T-helper 2 cell treated with Interferon-gamma antibody and Interleukin-4, amounts not matched to agents 5 μg/mL and 100 μg/mL, for 36 hours (primary cell): ENCODE measurements at regions not wholly inside any gene's neighbourhood (a gene's known extent, or its start where the extent isn't known, plus 50 kb on each side); places are given as distances from the start of the nearest gene placed in this dataset.

Experiments
- DNase-seq: peaks from one replicate; pipeline ENCODE4 v3.0.0; 2021; ENCODE audit warnings: low spot score
- H3K27ac Mint-ChIP-seq: one replicate; pipeline ENCODE4 v1.8.0; 2021; ENCODE audit warnings: mild to moderate bottlenecking, mixed read lengths
- H3K27me3 Mint-ChIP-seq: one replicate; pipeline ENCODE4 v1.8.0; 2021; ENCODE audit warnings: low read depth, mixed read lengths
- H3K36me3 Mint-ChIP-seq: one replicate; pipeline ENCODE4 v1.8.0; 2021; ENCODE audit warnings: low read depth, mixed read lengths
- H3K4me1 Mint-ChIP-seq: one replicate; pipeline ENCODE4 v1.8.0; 2021; ENCODE audit warnings: low read depth, mixed read lengths
- H3K4me3 Mint-ChIP-seq: one replicate; pipeline ENCODE4 v1.8.0; 2022; ENCODE audit warnings: mild to moderate bottlenecking, moderate library complexity, mixed read lengths
- H3K9me3 Mint-ChIP-seq: one replicate; pipeline ENCODE4 v1.8.0; 2021; ENCODE audit warnings: mixed read lengths

DNA sequence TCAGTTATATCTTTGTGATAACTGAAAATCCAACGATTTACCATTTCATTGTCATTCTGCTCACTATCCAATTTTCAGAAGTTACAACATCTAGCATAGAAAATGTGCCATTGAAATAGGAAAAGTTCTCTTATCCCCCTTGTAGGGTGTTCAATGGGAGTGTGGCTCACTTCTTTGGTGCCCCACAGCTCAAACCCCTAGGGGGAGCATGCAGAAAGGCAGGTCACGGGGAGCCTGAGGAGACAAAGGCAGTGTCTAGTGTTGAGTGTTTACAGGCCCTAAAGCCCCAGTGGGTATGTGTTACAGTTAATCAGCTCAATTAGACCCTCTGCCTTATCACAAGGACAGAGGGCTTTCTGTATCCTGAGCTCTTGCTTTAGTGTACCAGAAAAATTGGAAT lies 243.4 kb upstream of the GRID2 start:
- Mint-ChIP-seq H3K4me3 (no peak overlapping the region), H3K27ac (no peak overlapping the region), H3K4me1 (no peaks in the 10 kb centered on the region), H3K27me3 (no peaks in the 10 kb centered on the region), H3K9me3 (peaks cover 11% of the 10 kb centered on the region), H3K36me3 (no peaks in the 10 kb centered on the region)
- DNase-seq, result no peak

DNA sequence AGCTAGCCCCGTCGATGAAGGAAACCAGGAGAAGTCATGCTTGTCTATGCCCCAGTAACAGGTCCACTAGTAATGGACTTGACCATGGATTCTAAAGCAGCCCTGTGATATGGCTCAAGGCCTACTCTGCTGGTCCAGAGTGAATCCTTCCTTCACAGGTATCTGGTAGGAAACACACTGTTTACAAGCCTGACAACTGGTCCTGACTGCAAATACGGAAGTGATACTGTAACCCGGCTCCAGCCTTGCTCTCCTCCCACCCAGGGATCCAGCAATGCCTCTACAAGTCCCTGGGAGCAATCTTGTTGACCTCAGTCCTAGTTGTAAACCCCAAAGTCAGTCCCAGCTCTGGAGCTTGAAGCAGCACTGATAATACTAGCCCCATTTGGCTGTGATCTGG lies 239.2 kb upstream of the GRID2 start:
- H3K4me3 Mint-ChIP-seq, result no peak overlapping the region
- no peak overlapping the region for H3K27ac Mint-ChIP-seq
- no peaks in the 10 kb centered on the region for H3K36me3 Mint-ChIP-seq
- no peak for DNase-seq
- H3K27me3 Mint-ChIP-seq, result no peaks in the 10 kb centered on the region
- H3K9me3 Mint-ChIP-seq, result peaks cover 22% of the 10 kb centered on the region
- H3K4me1 Mint-ChIP-seq, result no peaks in the 10 kb centered on the region

DNA sequence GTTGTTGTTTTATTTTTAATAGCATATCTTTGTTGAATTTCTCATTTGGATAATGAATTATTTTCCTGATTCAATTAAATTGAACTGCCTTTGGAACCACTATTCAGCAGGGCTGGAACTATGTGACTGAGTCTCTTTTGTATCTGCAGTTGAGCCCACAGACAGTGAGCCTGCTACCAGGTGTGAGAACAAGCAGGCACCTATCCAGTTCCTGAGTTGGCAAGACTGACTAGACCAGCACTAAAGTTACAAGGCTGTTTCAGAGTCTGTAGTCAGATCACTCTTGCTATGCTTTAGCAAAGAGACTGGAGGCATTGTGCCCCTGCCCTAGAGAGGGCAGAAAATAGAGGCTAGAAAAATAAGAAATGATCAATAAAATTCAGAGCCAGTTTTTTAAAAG lies 237.3 kb upstream of the GRID2 start:
- H3K27ac Mint-ChIP-seq, result no peak overlapping the region
- H3K4me1 Mint-ChIP-seq, result no peaks in the 10 kb centered on the region
- no peak for DNase-seq
- H3K9me3 Mint-ChIP-seq, result peaks cover 29% of the 10 kb centered on the region
- no peaks in the 10 kb centered on the region for H3K27me3 Mint-ChIP-seq
- no peak overlapping the region for H3K4me3 Mint-ChIP-seq
- H3K36me3 Mint-ChIP-seq, result no peaks in the 10 kb centered on the region

DNA sequence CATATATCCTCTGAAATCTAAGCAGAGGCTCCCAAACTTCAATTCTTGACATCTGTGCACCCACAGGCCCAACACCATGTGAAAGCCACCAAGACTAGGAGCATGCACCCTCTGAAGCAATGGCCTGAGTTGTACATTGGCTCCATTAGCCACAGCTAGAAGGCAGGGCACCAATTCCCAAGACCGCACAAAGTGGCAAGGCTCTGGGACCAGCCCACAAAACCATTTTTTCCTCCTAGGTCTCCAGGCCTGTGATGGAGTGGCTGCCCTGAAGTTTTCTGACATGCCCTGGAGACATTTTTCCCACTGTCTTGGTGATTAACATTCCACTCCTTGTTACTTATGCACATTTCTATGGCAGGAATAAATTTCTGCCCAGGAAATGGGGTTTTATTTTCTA lies 232.2 kb upstream of the GRID2 start:
- no peak for DNase-seq
- H3K27me3 Mint-ChIP-seq, result no peaks in the 10 kb centered on the region
- H3K27ac Mint-ChIP-seq, result no peak overlapping the region
- H3K9me3 Mint-ChIP-seq, result peaks cover 38% of the 10 kb centered on the region
- H3K4me3 Mint-ChIP-seq, result no peak overlapping the region
- H3K4me1 Mint-ChIP-seq, result no peaks in the 10 kb centered on the region
- no peaks in the 10 kb centered on the region for H3K36me3 Mint-ChIP-seq

DNA sequence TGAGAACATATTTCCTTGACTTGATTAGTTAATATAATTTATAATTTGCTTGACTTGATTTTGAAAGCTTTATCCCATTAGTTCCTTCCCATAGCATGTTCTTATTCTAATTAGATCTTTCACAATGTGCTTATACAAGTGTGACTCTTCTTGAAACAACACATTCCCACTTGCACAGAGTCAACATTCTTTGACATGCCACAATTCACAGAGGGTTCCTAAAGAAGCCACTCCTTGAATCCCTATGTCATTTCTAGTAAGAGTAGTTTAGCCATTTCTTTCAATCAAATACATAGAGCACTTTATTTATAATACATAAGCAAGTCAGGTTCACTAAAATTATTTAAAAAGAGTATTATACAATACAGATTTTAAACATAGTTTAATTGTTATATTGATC lies 228.9 kb upstream of the GRID2 start:
- H3K9me3 Mint-ChIP-seq, result peaks cover 31% of the 10 kb centered on the region

DNA sequence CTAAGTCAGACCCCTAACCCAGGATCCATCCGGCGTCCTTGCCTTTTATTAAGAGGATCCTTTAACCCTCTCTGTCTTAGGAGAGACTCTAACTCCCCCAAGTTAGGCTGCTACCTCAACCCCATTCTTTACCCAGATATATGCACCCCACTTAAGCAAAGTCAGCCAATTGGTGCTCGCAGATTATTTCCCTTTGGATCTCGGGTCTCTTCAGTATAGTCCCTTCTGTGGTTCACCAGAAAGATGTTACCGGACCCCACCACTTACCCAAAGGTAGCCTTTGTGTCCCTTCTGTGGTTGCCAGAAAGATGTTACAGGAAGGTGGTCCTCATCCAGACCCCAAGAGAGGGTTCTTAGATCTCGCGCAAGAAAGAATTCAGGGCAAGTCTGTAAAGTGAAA lies 212.9 kb upstream of the GRID2 start:
- H3K27ac Mint-ChIP-seq, result no peak overlapping the region
- H3K27me3 Mint-ChIP-seq, result no peaks in the 10 kb centered on the region
- no peaks in the 10 kb centered on the region for H3K4me1 Mint-ChIP-seq
- peaks cover 18% of the 10 kb centered on the region for H3K9me3 Mint-ChIP-seq
- no peaks in the 10 kb centered on the region for H3K36me3 Mint-ChIP-seq
- no peak for DNase-seq
- no peak overlapping the region for H3K4me3 Mint-ChIP-seq

More for the DNA sequence above, 228.9 kb upstream of the GRID2 start:
- no peaks in the 10 kb centered on the region for H3K4me1 Mint-ChIP-seq
- H3K36me3 Mint-ChIP-seq, result no peaks in the 10 kb centered on the region
- H3K27ac Mint-ChIP-seq, result no peak overlapping the region
- DNase-seq, result no peak
- no peaks in the 10 kb centered on the region for H3K27me3 Mint-ChIP-seq
- no peak overlapping the region for H3K4me3 Mint-ChIP-seq

DNA sequence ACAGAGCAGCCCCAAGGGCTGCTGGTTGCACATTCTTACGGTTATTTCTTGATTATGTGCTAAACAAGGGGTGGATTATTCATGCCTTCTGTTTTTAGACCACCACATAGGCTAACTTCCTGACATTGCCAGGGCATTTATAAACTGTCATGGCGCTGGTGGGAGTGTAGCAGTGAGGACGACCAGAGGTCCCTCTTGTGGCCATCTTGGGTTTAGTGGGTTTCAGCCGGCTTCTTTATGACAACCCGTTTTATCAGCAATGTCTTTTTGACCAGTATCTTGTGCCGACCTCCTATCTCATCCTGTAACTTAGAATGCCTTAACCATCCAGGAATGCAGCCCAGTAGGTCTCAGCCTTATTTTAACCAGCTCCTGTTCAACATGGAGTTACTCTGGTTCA lies 212.4 kb upstream of the GRID2 start:
- Mint-ChIP-seq H3K27ac (no peak overlapping the region), H3K9me3 (peaks cover 18% of the 10 kb centered on the region), H3K27me3 (no peaks in the 10 kb centered on the region), H3K4me1 (no peaks in the 10 kb centered on the region), H3K4me3 (no peak overlapping the region), H3K36me3 (no peaks in the 10 kb centered on the region)
- no peak for DNase-seq

DNA sequence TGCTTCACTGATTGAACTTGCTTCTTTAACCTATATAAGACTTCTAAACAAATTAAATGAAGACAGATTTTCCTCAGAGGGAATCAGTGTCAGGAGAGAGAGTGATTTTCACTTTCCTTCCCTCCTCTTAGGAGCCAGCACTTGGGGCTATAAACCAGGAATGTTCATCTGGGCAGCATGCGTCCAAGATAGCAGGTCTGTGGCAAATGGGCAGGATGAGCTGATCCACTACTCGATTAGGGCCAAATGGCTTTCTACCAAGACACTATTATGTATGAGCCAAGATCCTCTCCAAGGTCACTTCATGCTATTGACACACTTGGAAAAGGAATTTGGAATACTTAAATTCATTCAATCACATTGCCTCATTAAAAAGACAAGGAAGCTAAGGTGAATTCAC lies 203.9 kb upstream of the GRID2 start:
- no peak for DNase-seq
- H3K36me3 Mint-ChIP-seq, result no peaks in the 10 kb centered on the region
- peaks cover 14% of the 10 kb centered on the region for H3K9me3 Mint-ChIP-seq
- H3K4me1 Mint-ChIP-seq, result no peaks in the 10 kb centered on the region
- no peaks in the 10 kb centered on the region for H3K27me3 Mint-ChIP-seq
- no peak overlapping the region for H3K27ac Mint-ChIP-seq
- H3K4me3 Mint-ChIP-seq, result no peak overlapping the region

DNA sequence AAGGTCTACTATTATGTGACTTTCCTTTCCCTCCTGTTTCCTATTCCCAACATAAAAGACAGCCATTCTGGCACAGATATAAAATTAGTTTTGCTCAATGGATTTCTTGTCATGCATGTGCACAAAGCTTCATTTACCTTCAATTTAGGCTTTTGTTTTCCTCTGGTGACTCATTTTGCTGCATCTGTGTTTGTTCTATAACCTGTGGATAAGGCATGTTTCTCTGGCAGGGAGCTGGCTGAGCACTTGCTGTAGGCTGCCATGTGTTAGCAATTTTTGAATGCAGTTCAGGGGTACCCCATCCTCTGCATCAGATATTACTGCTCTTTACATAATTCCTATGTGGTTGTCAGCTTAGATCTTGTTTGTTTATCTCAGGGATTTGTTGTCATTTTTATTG lies 202.8 kb upstream of the GRID2 start:
- H3K36me3 Mint-ChIP-seq, result no peaks in the 10 kb centered on the region
- peaks cover 14% of the 10 kb centered on the region for H3K9me3 Mint-ChIP-seq
- no peak for DNase-seq
- H3K27ac Mint-ChIP-seq, result no peak overlapping the region
- no peaks in the 10 kb centered on the region for H3K4me1 Mint-ChIP-seq
- no peaks in the 10 kb centered on the region for H3K27me3 Mint-ChIP-seq
- H3K4me3 Mint-ChIP-seq, result no peak overlapping the region

DNA sequence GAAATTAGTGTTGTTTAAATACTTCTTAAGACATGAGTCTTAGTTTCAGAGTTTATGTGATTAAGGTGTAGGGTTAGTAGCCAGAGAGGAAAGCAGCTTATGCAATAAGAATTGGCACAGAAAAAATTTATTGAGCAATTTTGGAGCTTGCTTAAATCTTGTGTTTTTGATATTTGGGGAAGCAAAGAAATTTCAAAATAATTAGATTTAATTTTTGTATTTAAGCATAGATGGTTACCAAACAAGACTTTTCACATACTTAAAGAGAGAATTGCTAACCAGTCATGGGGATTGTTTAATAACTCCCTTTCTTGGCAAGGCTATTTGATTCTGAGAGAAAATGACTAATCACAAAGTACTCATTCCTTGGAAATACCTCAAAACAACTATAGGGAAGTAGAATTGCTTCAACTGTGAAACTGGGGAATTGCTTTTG lies 202.0 kb upstream of the GRID2 start:
- Mint-ChIP-seq H3K27me3 (no peaks in the 10 kb centered on the region), H3K9me3 (peaks cover 15% of the 10 kb centered on the region), H3K4me3 (no peak overlapping the region), H3K36me3 (no peaks in the 10 kb centered on the region), H3K4me1 (no peaks in the 10 kb centered on the region), H3K27ac (no peak overlapping the region)
- DNase-seq, result no peak

DNA sequence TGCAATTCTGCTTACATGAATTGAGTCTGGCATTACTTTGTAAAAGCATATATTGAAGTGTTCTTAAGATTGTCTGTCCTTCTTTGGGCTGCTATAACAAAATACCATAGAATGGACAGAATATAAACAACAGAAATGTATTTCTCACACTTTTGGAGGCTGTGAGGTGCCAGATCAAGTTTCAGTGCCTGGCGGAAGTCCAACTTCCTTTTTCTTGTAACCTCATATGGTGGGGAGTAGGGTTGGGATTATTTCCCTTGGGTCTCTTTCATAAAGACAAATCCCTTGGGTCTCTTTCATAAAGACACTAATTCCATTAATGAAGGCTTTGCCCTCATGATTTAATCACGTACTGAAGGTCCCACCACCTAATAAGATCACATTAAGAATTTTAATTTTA lies 199.3 kb upstream of the GRID2 start:
- H3K9me3 Mint-ChIP-seq, result peaks cover 19% of the 10 kb centered on the region
- H3K4me3 Mint-ChIP-seq, result no peak overlapping the region
- no peaks in the 10 kb centered on the region for H3K36me3 Mint-ChIP-seq
- DNase-seq, result no peak
- no peaks in the 10 kb centered on the region for H3K4me1 Mint-ChIP-seq
- no peak overlapping the region for H3K27ac Mint-ChIP-seq
- no peaks in the 10 kb centered on the region for H3K27me3 Mint-ChIP-seq

DNA sequence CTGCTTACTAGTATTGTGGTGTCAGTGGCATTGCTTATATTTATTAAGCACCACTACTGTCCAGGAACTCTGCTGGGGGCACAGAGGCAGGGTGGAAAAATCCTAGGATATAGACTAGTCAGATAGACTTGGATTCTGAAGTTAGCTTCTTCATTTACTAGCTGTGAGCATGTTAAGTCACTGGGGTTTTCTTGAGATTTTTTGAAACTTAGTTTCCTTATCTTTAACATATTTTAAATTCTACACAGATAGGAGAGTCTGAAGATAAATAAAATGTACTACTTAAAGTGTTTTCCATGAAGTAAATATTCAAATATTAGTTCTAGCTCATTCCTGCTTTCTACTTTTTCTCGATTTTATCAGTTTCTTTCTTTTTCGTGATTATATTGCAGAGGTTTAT lies 196.9 kb upstream of the GRID2 start:
- Mint-ChIP-seq H3K4me1 (no peaks in the 10 kb centered on the region), H3K9me3 (peaks cover 19% of the 10 kb centered on the region), H3K27ac (no peak overlapping the region), H3K4me3 (no peak overlapping the region), H3K36me3 (no peaks in the 10 kb centered on the region), H3K27me3 (no peaks in the 10 kb centered on the region)
- no peak for DNase-seq

DNA sequence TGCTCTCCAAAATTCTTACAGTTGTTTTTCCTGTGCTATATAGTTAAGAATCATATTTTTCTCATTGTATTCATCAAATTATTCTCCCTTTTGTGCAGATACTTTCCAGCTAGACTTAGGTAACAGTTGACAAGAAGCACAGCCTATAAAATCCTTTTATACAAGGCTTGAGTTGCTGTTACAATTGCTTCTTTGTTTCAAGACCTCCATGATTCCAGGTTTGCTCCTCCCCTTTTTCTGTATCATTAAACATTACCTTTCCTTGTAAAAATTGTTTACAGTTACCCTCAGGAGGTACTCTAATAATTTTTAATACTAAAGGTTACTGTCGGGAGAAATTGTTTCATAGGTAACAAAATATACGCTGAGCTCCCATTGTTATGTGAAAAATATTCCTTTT lies 192.3 kb upstream of the GRID2 start:
- Mint-ChIP-seq H3K36me3 (no peaks in the 10 kb centered on the region), H3K4me1 (no peaks in the 10 kb centered on the region), H3K4me3 (no peak overlapping the region), H3K27me3 (no peaks in the 10 kb centered on the region), H3K27ac (no peak overlapping the region), H3K9me3 (peaks cover 10% of the 10 kb centered on the region)
- DNase-seq, result no peak

DNA sequence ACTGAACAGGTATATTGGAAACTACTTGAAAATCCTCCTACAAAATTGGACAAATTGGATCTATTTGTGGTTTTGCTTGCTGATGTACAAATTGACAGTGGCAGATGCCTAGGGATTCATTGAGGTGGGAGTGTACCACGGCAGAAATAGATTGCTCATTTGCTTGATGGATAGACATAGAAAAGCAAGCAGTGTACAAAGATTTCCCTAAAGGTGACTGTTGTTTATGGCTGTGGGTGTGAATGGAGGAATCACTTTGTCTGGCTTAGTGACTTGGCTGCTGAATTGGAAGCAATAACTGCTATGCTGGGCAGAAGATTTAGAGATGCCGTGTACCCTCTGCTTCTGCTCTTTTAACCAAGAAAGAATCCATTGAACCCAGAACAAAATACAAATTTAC lies 191.0 kb upstream of the GRID2 start:
- Mint-ChIP-seq H3K4me1 (no peaks in the 10 kb centered on the region), H3K36me3 (no peaks in the 10 kb centered on the region), H3K27me3 (no peaks in the 10 kb centered on the region), H3K9me3 (peaks cover 12% of the 10 kb centered on the region), H3K4me3 (no peak overlapping the region), H3K27ac (no peak overlapping the region)
- DNase-seq, result no peak

DNA sequence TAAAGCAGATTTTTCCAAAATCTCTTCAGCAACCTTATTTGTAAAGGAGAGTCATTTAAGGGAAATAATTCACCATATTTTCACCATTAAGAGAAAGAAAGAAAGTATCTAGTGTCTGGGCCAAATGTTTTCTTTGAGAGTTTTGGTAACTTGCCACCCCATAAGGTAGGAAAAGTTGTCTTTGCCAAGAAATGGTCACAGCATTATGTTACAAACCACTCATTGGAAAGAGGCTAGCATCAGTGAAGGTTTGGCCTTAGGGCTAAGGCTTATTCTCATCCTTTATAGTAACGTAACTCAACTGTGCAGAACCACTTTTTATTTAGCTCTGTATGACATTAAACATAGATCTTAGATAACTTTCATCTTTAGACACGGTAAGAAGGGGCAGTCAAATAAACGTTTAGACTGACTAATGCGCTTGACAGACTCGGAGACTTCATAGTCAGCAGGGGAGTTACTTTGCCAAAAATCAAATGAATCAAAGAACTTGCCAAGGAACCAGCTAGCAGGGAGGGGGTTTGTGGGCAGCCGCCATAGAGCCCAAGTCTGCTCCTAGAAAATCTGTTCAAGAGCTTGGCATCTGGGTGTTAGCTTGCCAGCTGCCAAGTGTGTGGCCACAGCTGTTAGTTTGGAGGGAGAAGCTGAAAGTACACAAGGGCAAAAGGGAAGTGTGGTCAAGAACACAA lies 182.8 kb upstream of the GRID2 start:
- H3K27ac Mint-ChIP-seq, result no peak overlapping the region
- no peaks in the 10 kb centered on the region for H3K4me1 Mint-ChIP-seq
- DNase-seq, result no peak
- H3K9me3 Mint-ChIP-seq, result peaks cover 25% of the 10 kb centered on the region
- no peaks in the 10 kb centered on the region for H3K36me3 Mint-ChIP-seq
- H3K27me3 Mint-ChIP-seq, result no peaks in the 10 kb centered on the region
- H3K4me3 Mint-ChIP-seq, result no peak overlapping the region
